ENCODE measurements at regions not wholly inside any gene's neighbourhood (a gene's known extent, or its start where the extent isn't known, plus 50 kb on each side); places are given as distances from the start of the nearest gene placed in this dataset.

GRCh38 chr13:106324444-106324843 is 211.0 kb downstream of the EFNB2 start:
- no peaks in the 10 kb centered on the region for H3K27me3 ChIP-seq (ENCODE audit: control insufficient read depth, low read length)
- H3K9me2 ChIP-seq (replicated peaks; ENCODE audit: control insufficient read depth, low read length), result no peaks in the 10 kb centered on the region
- H3K27ac ChIP-seq (ENCODE audit: low read depth, low read length), result no peak overlapping the region
- no peaks in the 10 kb centered on the region for H3K79me2 ChIP-seq (ENCODE audit: control insufficient read depth, low read length)
- H4K20me1 ChIP-seq (ENCODE audit: control insufficient read depth, insufficient read depth, low read depth, low read length), result no peaks in the 10 kb centered on the region
- no peak overlapping the region for H3K4me2 ChIP-seq (ENCODE audit: low read length)
- H3K36me3 ChIP-seq (ENCODE audit: control insufficient read depth, low read length), result no peaks in the 10 kb centered on the region
- TF ChIP-seq CTCF (IDR thresholded peaks at IDR 0.05; ENCODE audit: low read depth, low read length, poor library complexity, severe bottlenecking), result no peak
- TF ChIP-seq EZH2phosphoT487 (IDR thresholded peaks at IDR 0.05; ENCODE audit: borderline replicate concordance, low read length), result no peak
- H3K4me3 ChIP-seq (ENCODE audit: low read length), result no peak overlapping the region
- no peaks in the 10 kb centered on the region for H3F3A ChIP-seq (ENCODE audit: control insufficient read depth, insufficient read depth)
- peaks cover 9% of the 10 kb centered on the region; the same call in 1 of the 2 replicates for H3K9me3 ChIP-seq (ENCODE audit: control insufficient read depth, insufficient read depth, low read length)
- no peaks in the 10 kb centered on the region for H3K4me1 ChIP-seq (ENCODE audit: control insufficient read depth, low read length)

GRCh38 chr13:106322628-106323027 is 212.8 kb downstream of the EFNB2 start:
- no peaks in the 10 kb centered on the region for H3K79me2 ChIP-seq (ENCODE audit: control insufficient read depth, low read length)
- H3K9me2 ChIP-seq (replicated peaks; ENCODE audit: control insufficient read depth, low read length), result no peaks in the 10 kb centered on the region
- no peak for TF ChIP-seq EZH2phosphoT487 (IDR thresholded peaks at IDR 0.05; ENCODE audit: borderline replicate concordance, low read length)
- no peak for TF ChIP-seq CTCF (IDR thresholded peaks at IDR 0.05; ENCODE audit: low read depth, low read length, poor library complexity, severe bottlenecking)
- H3K4me3 ChIP-seq (ENCODE audit: low read length), result no peak overlapping the region
- no peak overlapping the region for H3K27ac ChIP-seq (ENCODE audit: low read depth, low read length)
- no peak overlapping the region for H3K4me2 ChIP-seq (ENCODE audit: low read length)
- H3F3A ChIP-seq (ENCODE audit: control insufficient read depth, insufficient read depth), result no peaks in the 10 kb centered on the region
- no peaks in the 10 kb centered on the region for H3K4me1 ChIP-seq (ENCODE audit: control insufficient read depth, low read length)
- H3K27me3 ChIP-seq (ENCODE audit: control insufficient read depth, low read length), result no peaks in the 10 kb centered on the region
- H3K36me3 ChIP-seq (ENCODE audit: control insufficient read depth, low read length), result no peaks in the 10 kb centered on the region
- H4K20me1 ChIP-seq (ENCODE audit: control insufficient read depth, insufficient read depth, low read depth, low read length), result no peaks in the 10 kb centered on the region
- peaks cover 9% of the 10 kb centered on the region; the same call in 1 of the 2 replicates for H3K9me3 ChIP-seq (ENCODE audit: control insufficient read depth, insufficient read depth, low read length)

- H3F3A ChIP-seq (ENCODE audit: control insufficient read depth, insufficient read depth), result no peaks in the 10 kb centered on the region
- TF ChIP-seq CTCF (IDR thresholded peaks at IDR 0.05; ENCODE audit: low read depth, low read length, poor library complexity, severe bottlenecking) (no peak), EZH2phosphoT487 (IDR thresholded peaks at IDR 0.05; ENCODE audit: borderline replicate concordance, low read length) (no peak)
- no peak overlapping the region for H3K4me2 ChIP-seq (ENCODE audit: low read length)
- H3K9me3 ChIP-seq (ENCODE audit: control insufficient read depth, insufficient read depth, low read length), result peaks cover 9% of the 10 kb centered on the region; the same call in 1 of the 2 replicates
- no peaks in the 10 kb centered on the region for H3K79me2 ChIP-seq (ENCODE audit: control insufficient read depth, low read length)
- no peak overlapping the region for H3K4me3 ChIP-seq (ENCODE audit: low read length)
- no peaks in the 10 kb centered on the region for H3K36me3 ChIP-seq (ENCODE audit: control insufficient read depth, low read length)
- H3K9me2 ChIP-seq (replicated peaks; ENCODE audit: control insufficient read depth, low read length), result no peaks in the 10 kb centered on the region
- no peak overlapping the region for H3K27ac ChIP-seq (ENCODE audit: low read depth, low read length)
- no peaks in the 10 kb centered on the region for H3K27me3 ChIP-seq (ENCODE audit: control insufficient read depth, low read length)
- no peaks in the 10 kb centered on the region for H4K20me1 ChIP-seq (ENCODE audit: control insufficient read depth, insufficient read depth, low read depth, low read length)
- no peaks in the 10 kb centered on the region for H3K4me1 ChIP-seq (ENCODE audit: control insufficient read depth, low read length)
Observed at GRCh38 chr13:106318941-106319411, 216.5 kb downstream of the EFNB2 start.
